ENCODE measurements at regions not wholly inside any gene's neighbourhood (a gene's known extent, or its start where the extent isn't known, plus 50 kb on each side); places are given as distances from the start of the nearest gene placed in this dataset.
A peak's percentile ranks its signal among the peaks of the same experiment; 100 is the strongest.
"Not testable (repeated sequence)": the region's sequence is repeated elsewhere in the genome, so short reads cannot be mapped to it uniquely, and the experiment has no call there.

DNA sequence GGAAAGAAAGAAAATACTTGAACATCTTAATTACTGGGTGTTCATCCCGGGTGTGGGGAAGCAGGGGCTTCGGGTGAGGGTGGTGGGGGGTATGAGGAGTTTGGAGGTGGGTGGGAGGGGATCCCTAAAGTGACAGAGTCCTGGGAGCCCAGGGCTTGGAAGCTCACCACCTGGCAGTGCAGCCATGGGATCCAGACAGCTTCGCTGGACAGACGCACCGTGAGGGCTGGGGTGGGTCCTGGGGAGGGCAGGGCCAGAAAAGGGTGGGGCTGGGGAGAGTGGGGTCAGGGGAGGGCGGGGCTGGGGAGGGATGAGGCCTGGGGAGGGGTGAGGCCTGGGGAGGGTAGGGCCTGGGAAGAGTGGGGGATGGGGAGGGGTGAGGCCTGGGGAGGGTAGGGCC lies 127.5 kb upstream of the LPCAT1 start:
- no peaks in the 10 kb centered on the region for H3K36me3 ChIP-seq (ENCODE audit: control insufficient read depth in 2 of 2, insufficient read depth in 2 of 2, low read length in 1 of 2)
- 54 to 55% methylated on average over 6 of the region's 6 CpGs for WGBS, 2 donors
- peaks cover 2 to 7% of the 10 kb centered on the region in 2 donors for H3K4me1 ChIP-seq (ENCODE audit: control insufficient read depth in 2 of 2, insufficient read depth in 2 of 2, low read length in 1 of 2)
- no peak overlapping the region for H3K27ac ChIP-seq (ENCODE audit: low read depth in 2 of 2, low read length in 1 of 2)
- no peaks in the 10 kb centered on the region for H3K9me3 ChIP-seq (ENCODE audit: control insufficient read depth in 2 of 2, insufficient read depth in 1 of 2, low read depth in 1 of 2, low read length in 1 of 2)
- H3K27me3 ChIP-seq (ENCODE audit: control insufficient read depth in 1 of 2, insufficient read depth in 2 of 2, low read length in 2 of 2): peaks cover 0 to 3% of the 10 kb centered on the region in 2 donors
- no peak overlapping the region for H3K4me3 ChIP-seq (ENCODE audit: low read depth in 1 of 2, low read length in 2 of 2)

- WGBS, 2 donors: 80 to 87% methylated on average over 4 of the region's 4 CpGs
- H3K36me3 ChIP-seq (ENCODE audit: control insufficient read depth in 2 of 2, insufficient read depth in 2 of 2, low read length in 1 of 2): no peaks in the 10 kb centered on the region
Observed at GRCh38 chr5:1649554-1649953, 125.8 kb upstream of the LPCAT1 start.

GRCh38 chr5:1648806-1649205 lies 125.0 kb upstream of the LPCAT1 start:
- WGBS, 2 donors: 64 to 65% methylated on average over 4 of the region's 4 CpGs
- no peak overlapping the region for H3K4me3 ChIP-seq (ENCODE audit: low read depth in 1 of 2, low read length in 2 of 2)
- H3K27me3 ChIP-seq (ENCODE audit: control insufficient read depth in 1 of 2, insufficient read depth in 2 of 2, low read length in 2 of 2): peaks cover 2 to 5% of the 10 kb centered on the region in 2 donors
- H3K27ac ChIP-seq (ENCODE audit: low read depth in 2 of 2, low read length in 1 of 2): no peak overlapping the region
- H3K4me1 ChIP-seq (ENCODE audit: control insufficient read depth in 2 of 2, insufficient read depth in 2 of 2, low read length in 1 of 2): peaks cover 3 to 7% of the 10 kb centered on the region in 2 donors
- H3K36me3 ChIP-seq (ENCODE audit: control insufficient read depth in 2 of 2, insufficient read depth in 2 of 2, low read length in 1 of 2): no peaks in the 10 kb centered on the region
- H3K9me3 ChIP-seq (ENCODE audit: control insufficient read depth in 2 of 2, insufficient read depth in 1 of 2, low read depth in 1 of 2, low read length in 1 of 2): no peaks in the 10 kb centered on the region

More at GRCh38 chr5:1649554-1649953, 125.8 kb upstream of the LPCAT1 start:
- peaks cover 5 to 7% of the 10 kb centered on the region in 2 donors for H3K4me1 ChIP-seq (ENCODE audit: control insufficient read depth in 2 of 2, insufficient read depth in 2 of 2, low read length in 1 of 2)
- no peaks in the 10 kb centered on the region for H3K9me3 ChIP-seq (ENCODE audit: control insufficient read depth in 2 of 2, insufficient read depth in 1 of 2, low read depth in 1 of 2, low read length in 1 of 2)
- H3K27me3 ChIP-seq (ENCODE audit: control insufficient read depth in 1 of 2, insufficient read depth in 2 of 2, low read length in 2 of 2): peaks cover 0 to 3% of the 10 kb centered on the region in 2 donors
- no peak overlapping the region for H3K4me3 ChIP-seq (ENCODE audit: low read depth in 1 of 2, low read length in 2 of 2)
- no peak overlapping the region for H3K27ac ChIP-seq (ENCODE audit: low read depth in 2 of 2, low read length in 1 of 2)

GRCh38 chr5:1647580-1647979 lies 123.8 kb upstream of the LPCAT1 start:
- H3K4me1 ChIP-seq (ENCODE audit: control insufficient read depth in 2 of 2, insufficient read depth in 2 of 2, low read length in 1 of 2): peaks cover 0 to 3% of the 10 kb centered on the region in 2 donors
- no peaks in the 10 kb centered on the region for H3K9me3 ChIP-seq (ENCODE audit: control insufficient read depth in 2 of 2, insufficient read depth in 1 of 2, low read depth in 1 of 2, low read length in 1 of 2)
- no peaks in the 10 kb centered on the region for H3K36me3 ChIP-seq (ENCODE audit: control insufficient read depth in 2 of 2, insufficient read depth in 2 of 2, low read length in 1 of 2)
- H3K4me3 ChIP-seq (ENCODE audit: low read depth in 1 of 2, low read length in 2 of 2): no peak overlapping the region
- WGBS, 2 donors: 81 to 82% methylated on average over 9 of the region's 9 CpGs
- peaks cover 5 to 7% of the 10 kb centered on the region in 2 donors for H3K27me3 ChIP-seq (ENCODE audit: control insufficient read depth in 1 of 2, insufficient read depth in 2 of 2, low read length in 2 of 2)
- no peak overlapping the region for H3K27ac ChIP-seq (ENCODE audit: low read depth in 2 of 2, low read length in 1 of 2)

GRCh38 chr5:1644810-1645571 lies 121.2 kb upstream of the LPCAT1 start:
- Histone ChIP-seq H3K4me3 (ENCODE audit: low read depth in 1 of 2, low read length in 2 of 2) (peak overlapping the region in 1 of 2 donors; percentile 20), H3K36me3 (ENCODE audit: control insufficient read depth in 2 of 2, insufficient read depth in 2 of 2, low read length in 1 of 2) (no peaks in the 10 kb centered on the region), H3K27me3 (ENCODE audit: control insufficient read depth in 1 of 2, insufficient read depth in 2 of 2, low read length in 2 of 2) (peaks cover 5 to 7% of the 10 kb centered on the region in 2 donors), H3K4me1 (ENCODE audit: control insufficient read depth in 2 of 2, insufficient read depth in 2 of 2, low read length in 1 of 2) (peaks cover 0 to 3% of the 10 kb centered on the region in 2 donors), H3K27ac (ENCODE audit: low read depth in 2 of 2, low read length in 1 of 2) (no peak overlapping the region), H3K9me3 (ENCODE audit: control insufficient read depth in 2 of 2, insufficient read depth in 1 of 2, low read depth in 1 of 2, low read length in 1 of 2) (no peaks in the 10 kb centered on the region)
- WGBS, 2 donors: 4 to 6% methylated on average over 52 of the region's 52 CpGs

- not testable (repeated sequence) for H3K27me3 ChIP-seq (ENCODE audit: control insufficient read depth in 1 of 2, insufficient read depth in 2 of 2, low read length in 2 of 2); H3K4me1 ChIP-seq (ENCODE audit: control insufficient read depth in 2 of 2, insufficient read depth in 2 of 2, low read length in 1 of 2); H3K9me3 ChIP-seq (ENCODE audit: control insufficient read depth in 2 of 2, insufficient read depth in 1 of 2, low read depth in 1 of 2, low read length in 1 of 2); H3K36me3 ChIP-seq (ENCODE audit: control insufficient read depth in 2 of 2, insufficient read depth in 2 of 2, low read length in 1 of 2); H3K27ac ChIP-seq (ENCODE audit: low read depth in 2 of 2, low read length in 1 of 2); H3K4me3 ChIP-seq (ENCODE audit: low read depth in 1 of 2, low read length in 2 of 2)
- WGBS, 2 donors: 9 to 13% methylated on average over 17 to 18 of the region's 22 CpGs
Observed at GRCh38 chr5:1644393-1644809, 120.6 kb upstream of the LPCAT1 start.

DNA sequence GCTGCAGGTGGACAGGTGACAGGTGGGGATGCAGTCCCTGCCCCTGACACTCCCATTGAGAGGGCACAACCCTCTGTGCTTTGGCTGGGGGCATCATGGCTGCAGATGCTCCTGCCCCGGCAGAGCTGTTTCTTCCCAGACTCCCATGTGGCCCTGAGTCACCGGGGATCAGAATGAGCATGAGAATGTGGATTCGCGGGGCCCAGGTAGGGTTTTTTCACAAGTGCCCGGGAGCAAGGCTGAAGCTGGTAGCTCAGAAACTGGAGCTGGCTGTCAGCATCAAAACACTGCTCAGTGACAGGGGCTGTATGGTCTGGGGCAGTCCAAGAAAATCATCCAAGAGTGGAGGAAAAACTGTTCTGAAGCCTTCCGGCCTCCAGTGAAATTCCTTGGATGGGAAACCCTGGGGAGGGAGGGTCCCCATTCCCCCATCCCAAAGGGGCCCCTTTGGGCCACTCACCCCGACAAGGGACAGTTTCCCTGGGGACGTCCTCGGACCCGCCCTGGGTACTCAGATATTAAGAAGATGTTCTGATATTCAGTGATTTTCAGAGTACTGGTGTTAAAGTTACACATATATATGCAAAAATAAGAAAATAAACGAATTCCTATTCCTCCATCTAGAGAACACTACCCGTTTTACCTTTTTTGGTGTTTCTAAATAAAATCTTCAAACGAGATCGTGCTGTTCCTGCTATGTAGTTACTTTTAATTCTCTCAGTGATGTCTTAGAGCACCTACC lies 120.1 kb upstream of the LPCAT1 start:
- no peaks in the 10 kb centered on the region for H3K36me3 ChIP-seq (ENCODE audit: control insufficient read depth in 2 of 2, insufficient read depth in 2 of 2, low read length in 1 of 2)
- WGBS, 2 donors: 24 to 26% methylated on average over 14 of the region's 14 CpGs
- no peaks in the 10 kb centered on the region for H3K9me3 ChIP-seq (ENCODE audit: control insufficient read depth in 2 of 2, insufficient read depth in 1 of 2, low read depth in 1 of 2, low read length in 1 of 2)
- no peak overlapping the region for H3K27ac ChIP-seq (ENCODE audit: low read depth in 2 of 2, low read length in 1 of 2)
- peaks cover 0 to 3% of the 10 kb centered on the region in 2 donors for H3K4me1 ChIP-seq (ENCODE audit: control insufficient read depth in 2 of 2, insufficient read depth in 2 of 2, low read length in 1 of 2)
- no peak overlapping the region for H3K4me3 ChIP-seq (ENCODE audit: low read depth in 1 of 2, low read length in 2 of 2)
- H3K27me3 ChIP-seq (ENCODE audit: control insufficient read depth in 1 of 2, insufficient read depth in 2 of 2, low read length in 2 of 2): peaks cover 5 to 7% of the 10 kb centered on the region in 2 donors

DNA sequence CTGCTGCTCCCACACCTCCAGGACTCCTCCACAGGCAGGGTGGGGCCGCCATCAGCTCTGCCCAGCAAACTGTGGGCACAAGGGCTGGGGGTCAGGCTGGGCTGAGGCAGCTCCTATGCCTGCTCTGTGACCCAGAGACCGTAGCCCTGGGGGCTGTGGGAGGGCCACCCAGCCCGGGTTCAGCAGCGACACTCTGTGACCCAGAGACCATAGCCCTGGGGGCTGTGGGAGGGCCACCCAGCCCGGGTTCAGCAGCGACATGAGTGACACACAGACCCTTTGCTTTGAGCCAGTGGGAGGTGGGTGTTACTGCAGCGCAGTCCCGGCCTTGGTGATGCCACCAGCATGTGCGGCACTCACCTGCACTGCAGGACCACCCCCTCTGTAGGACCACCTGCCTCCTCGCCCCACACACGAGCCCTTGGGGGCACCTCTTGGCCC lies 118.9 kb upstream of the LPCAT1 start:
- no peak overlapping the region for H3K27ac ChIP-seq (ENCODE audit: low read depth in 2 of 2, low read length in 1 of 2)
- peaks cover 5 to 7% of the 10 kb centered on the region in 2 donors for H3K27me3 ChIP-seq (ENCODE audit: control insufficient read depth in 1 of 2, insufficient read depth in 2 of 2, low read length in 2 of 2)
- no peaks in the 10 kb centered on the region for H3K36me3 ChIP-seq (ENCODE audit: control insufficient read depth in 2 of 2, insufficient read depth in 2 of 2, low read length in 1 of 2)
- H3K4me1 ChIP-seq (ENCODE audit: control insufficient read depth in 2 of 2, insufficient read depth in 2 of 2, low read length in 1 of 2): peaks cover 0 to 3% of the 10 kb centered on the region in 2 donors
- no peaks in the 10 kb centered on the region for H3K9me3 ChIP-seq (ENCODE audit: control insufficient read depth in 2 of 2, insufficient read depth in 1 of 2, low read depth in 1 of 2, low read length in 1 of 2)
- no peak overlapping the region for H3K4me3 ChIP-seq (ENCODE audit: low read depth in 1 of 2, low read length in 2 of 2)
- WGBS, 2 donors: 76 to 85% methylated on average over 11 of the region's 11 CpGs

DNA sequence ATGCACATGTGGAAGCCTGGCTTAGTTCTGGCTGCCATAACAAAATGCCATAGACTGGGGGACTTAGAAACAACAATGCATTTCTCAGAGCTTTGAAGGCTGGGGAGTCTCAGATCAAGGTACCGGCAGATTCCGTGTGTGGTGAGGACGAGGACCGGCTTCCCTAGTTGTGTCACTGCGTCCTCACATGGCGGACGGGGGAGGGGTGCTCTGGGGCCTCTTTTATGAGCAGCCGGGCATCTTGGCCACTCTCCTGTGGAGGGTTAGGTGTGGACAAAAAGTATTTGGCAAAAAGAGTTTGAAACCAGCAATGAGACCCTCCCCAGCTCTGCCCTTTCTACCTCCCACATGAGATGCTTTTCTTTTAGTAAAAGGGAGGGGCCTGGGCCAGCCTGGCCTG lies 118.5 kb upstream of the LPCAT1 start:
- Histone ChIP-seq H3K9me3 (ENCODE audit: control insufficient read depth in 2 of 2, insufficient read depth in 1 of 2, low read depth in 1 of 2, low read length in 1 of 2) (no peaks in the 10 kb centered on the region), H3K27ac (ENCODE audit: low read depth in 2 of 2, low read length in 1 of 2) (no peak overlapping the region), H3K4me3 (ENCODE audit: low read depth in 1 of 2, low read length in 2 of 2) (no peak overlapping the region), H3K36me3 (ENCODE audit: control insufficient read depth in 2 of 2, insufficient read depth in 2 of 2, low read length in 1 of 2) (no peaks in the 10 kb centered on the region), H3K27me3 (ENCODE audit: control insufficient read depth in 1 of 2, insufficient read depth in 2 of 2, low read length in 2 of 2) (peaks cover 5 to 7% of the 10 kb centered on the region in 2 donors), H3K4me1 (ENCODE audit: control insufficient read depth in 2 of 2, insufficient read depth in 2 of 2, low read length in 1 of 2) (peaks cover 0 to 5% of the 10 kb centered on the region in 2 donors)
- 72 to 74% methylated on average over 8 of the region's 8 CpGs for WGBS, 2 donors

All from esophagus (tissue), 2 donors.